Activated CD8-positive, alpha-beta memory T cell treated with anti-CD3 and anti-CD28 coated beads, Interleukin-2, amount 10 ng/mL, durations not matched to agents 7 days and 5 days (primary cell): ENCODE measurements at regions not wholly inside any gene's neighbourhood (a gene's known extent, or its start where the extent isn't known, plus 50 kb on each side); places are given as distances from the start of the nearest gene placed in this dataset.
"Not testable (repeated sequence)": the region's sequence is repeated elsewhere in the genome, so short reads cannot be mapped to it uniquely, and the experiment has no call there.

ENCODE experiments used
- ATAC-seq: fragments of 150-1000 bp; cut with Tn5 transposase; one replicate; pipeline ENCODE4 v1.10.0; 2021; ENCODE audit warnings: moderate library complexity
- CTCF ChIA-PET: fragments of 350-600 bp; sonication (Branson Sonifier 250); formaldehyde crosslinking; loops from one replicate; lab custom pipeline; 2021; ENCODE audit warnings: antibody characterized with exemption; lab: Charles Lee
- DNase-seq: peaks from one replicate; pipeline ENCODE4 v3.0.0-alpha.2; 2020
- H3K27ac Mint-ChIP-seq: one replicate; pipeline ENCODE4 v1.8.0; 2021; ENCODE audit warnings: mild to moderate bottlenecking, mixed read lengths
- H3K27me3 Mint-ChIP-seq: one replicate; pipeline ENCODE4 v1.8.0; 2021; ENCODE audit warnings: mixed read lengths
- H3K36me3 Mint-ChIP-seq: one replicate; pipeline ENCODE4 v1.8.0; 2021; ENCODE audit warnings: mild to moderate bottlenecking, mixed read lengths
- H3K4me1 Mint-ChIP-seq: one replicate; pipeline ENCODE4 v1.8.0; 2021; ENCODE audit warnings: mixed read lengths
- H3K4me3 Mint-ChIP-seq: one replicate; pipeline ENCODE4 v1.8.0; 2021; ENCODE audit warnings: mild to moderate bottlenecking, moderate library complexity, mixed read lengths
- H3K9me3 Mint-ChIP-seq: one replicate; pipeline ENCODE4 v1.8.0; 2022; ENCODE audit warnings: low read depth, mixed read lengths

DNA sequence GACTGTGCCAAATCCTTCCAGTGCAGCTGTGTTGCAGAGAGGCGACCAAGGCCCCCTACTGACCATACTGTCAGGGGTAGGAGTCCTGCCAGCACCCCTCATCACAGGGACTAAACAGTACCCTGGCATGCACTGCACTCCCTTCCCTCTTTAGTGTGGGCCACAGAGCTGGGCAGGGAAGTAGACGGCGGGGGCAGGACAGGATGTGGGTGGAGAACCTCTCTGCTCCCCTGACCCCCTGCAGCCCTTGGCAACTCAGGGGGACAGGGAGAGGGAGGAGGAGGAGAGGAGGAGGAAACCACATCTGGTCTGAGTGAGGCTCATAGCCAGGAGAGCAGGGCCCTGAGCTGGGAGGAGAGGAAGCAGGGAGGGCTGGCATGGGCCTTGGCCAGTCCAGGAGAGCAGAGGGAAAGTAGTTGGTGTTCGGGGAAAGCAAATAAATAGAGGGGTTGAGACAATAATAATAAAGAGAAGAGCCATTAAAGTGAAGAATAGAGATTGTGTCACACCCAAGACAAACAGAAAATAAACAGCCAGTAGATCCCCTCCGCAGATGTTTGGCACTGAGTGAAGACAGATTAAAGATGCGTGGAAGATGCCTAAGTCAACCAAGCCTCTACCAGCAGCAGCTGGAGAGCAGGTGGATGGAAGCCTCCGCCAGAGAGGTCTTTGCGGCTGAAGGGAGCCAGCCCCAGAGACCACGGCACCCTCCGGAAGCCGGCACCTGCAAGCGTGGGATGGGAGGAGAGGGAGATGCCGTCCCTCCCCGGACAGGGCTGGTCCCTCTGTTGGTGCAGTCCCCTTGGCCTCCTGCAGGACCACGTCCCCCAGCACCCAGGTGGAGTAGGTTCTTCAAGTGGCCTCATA lies 61.5 kb downstream of the RPUSD4 start:
- Mint-ChIP-seq H3K36me3 (peaks cover 3% of the 10 kb centered on the region), H3K4me3 (no peak overlapping the region), H3K9me3 (peaks cover 4% of the 10 kb centered on the region), H3K27ac (no peak overlapping the region), H3K27me3 (peaks cover 5% of the 10 kb centered on the region), H3K4me1 (no peaks in the 10 kb centered on the region)
- CTCF ChIA-PET, result no interaction called here
- ATAC-seq (peak; percentile 23), DNase-seq (no peak)

DNA sequence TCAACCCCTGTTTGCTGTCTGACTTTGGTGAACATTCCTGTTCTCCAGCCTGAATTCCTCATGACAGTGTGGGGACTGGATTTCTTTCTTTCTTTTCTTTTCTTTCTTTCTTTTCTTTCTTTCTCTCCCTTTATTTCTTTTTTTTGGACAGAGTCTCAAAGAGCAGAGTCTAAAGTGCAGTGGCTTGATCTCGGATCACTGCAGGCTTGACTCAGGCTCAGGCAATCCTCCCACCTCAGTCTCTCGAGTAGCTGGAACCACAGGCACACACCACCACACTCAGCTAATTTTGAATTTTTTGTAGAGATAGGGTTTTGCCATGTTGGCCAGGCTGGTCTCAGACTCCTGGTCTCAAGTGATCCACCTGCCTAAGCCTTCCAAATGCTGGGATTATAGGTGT lies 63.1 kb downstream of the RPUSD4 start:
- no peak overlapping the region for H3K27ac Mint-ChIP-seq
- H3K4me1 Mint-ChIP-seq, result no peaks in the 10 kb centered on the region
- H3K27me3 Mint-ChIP-seq, result peaks cover 5% of the 10 kb centered on the region
- DNase-seq (no peak), ATAC-seq (no peak)
- peaks cover 3% of the 10 kb centered on the region for H3K36me3 Mint-ChIP-seq
- CTCF ChIA-PET, result no interaction called here
- peaks cover 4% of the 10 kb centered on the region for H3K9me3 Mint-ChIP-seq
- H3K4me3 Mint-ChIP-seq, result no peak overlapping the region

DNA sequence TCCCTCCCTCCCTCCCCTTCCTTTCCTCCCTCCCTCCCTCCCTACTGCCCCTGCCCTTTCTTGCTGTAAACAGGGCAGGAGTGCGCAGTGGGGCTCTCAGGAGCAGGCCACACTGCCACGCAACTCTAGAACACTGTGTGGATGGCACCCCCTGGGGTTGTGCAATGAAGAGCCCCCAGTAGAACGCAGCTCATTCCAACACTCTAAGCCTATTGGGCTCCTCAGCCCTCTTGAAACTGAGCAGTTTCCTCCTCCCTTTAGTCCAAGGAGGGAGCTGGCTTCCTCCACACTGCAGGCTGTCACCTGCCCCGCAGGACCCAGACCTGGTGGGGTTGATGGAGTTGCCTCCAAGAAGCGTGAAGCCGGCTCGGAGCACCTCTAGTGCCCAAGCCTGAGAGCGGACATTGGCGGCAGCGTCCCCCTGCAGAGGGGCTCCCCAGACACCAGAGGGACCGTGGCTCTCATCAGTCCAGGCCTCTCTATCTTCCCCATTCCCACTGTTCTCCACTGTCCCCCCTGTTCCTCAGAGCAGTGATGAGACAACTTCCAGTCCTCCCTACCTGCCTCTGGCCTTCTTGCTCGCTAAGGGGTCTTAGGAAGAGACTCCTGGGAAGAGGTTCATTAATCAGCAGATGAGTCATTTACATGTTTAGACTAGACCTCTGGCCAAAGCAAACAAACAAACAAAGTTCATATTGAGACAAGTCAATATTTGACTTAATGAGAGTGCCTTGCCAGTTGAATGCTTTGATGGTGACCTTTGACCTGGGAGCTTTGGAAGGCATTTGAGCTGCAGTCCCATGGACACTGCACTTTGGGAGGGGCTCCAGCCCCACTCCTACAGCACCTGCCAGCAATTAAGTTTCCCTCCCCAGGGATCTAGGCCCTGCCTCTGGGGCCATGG lies 64.0 kb downstream of the RPUSD4 start:
- CTCF ChIA-PET, result no interaction called here
- H3K9me3 Mint-ChIP-seq, result peaks cover 4% of the 10 kb centered on the region
- no peak overlapping the region for H3K4me3 Mint-ChIP-seq
- H3K27me3 Mint-ChIP-seq, result peaks cover 5% of the 10 kb centered on the region
- DNase-seq (no peak), ATAC-seq (no peak)
- H3K36me3 Mint-ChIP-seq, result peaks cover 3% of the 10 kb centered on the region
- no peak overlapping the region for H3K27ac Mint-ChIP-seq
- no peaks in the 10 kb centered on the region for H3K4me1 Mint-ChIP-seq

DNA sequence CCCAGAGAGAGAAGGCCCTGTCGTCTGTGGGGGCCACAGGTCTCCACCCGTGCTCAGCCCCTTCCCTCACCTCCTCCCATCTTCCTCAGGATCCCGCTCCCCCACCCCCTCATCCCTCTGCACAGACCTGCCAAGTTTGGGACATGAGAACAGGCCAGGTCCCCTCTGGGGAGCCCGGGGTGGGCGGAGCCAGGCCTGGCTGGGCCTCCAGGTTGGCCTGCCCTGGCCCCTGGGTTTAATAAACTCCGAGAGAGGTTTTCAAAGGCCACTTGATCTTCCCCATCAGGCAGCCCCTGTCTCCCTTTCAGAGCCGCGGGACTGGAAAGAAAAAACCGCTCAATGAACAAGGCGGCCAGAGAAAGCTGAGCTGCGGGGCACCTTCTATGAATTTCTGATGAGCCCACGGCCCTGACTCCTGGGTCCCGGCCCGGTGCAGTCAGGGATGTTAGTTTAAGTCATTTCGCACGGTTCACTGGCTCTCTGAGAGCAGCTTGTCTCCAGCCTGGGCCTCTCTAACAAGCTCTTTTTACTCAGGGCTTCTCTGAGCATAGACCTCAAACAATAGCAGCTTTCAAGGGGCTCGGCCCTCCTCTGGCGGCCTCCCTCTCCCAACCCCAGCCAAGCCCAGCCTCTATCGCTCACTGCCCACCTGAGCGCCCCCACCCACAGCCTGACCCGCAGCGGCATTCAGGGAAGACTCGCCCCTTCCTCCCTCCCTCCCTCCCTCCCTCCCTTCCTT lies 64.8 kb downstream of the RPUSD4 start:
- CTCF ChIA-PET, result no interaction called here
- Mint-ChIP-seq H3K36me3 (no peaks in the 10 kb centered on the region), H3K27ac (no peak overlapping the region), H3K27me3 (no peaks in the 10 kb centered on the region), H3K4me1 (no peaks in the 10 kb centered on the region), H3K9me3 (no peaks in the 10 kb centered on the region), H3K4me3 (no peak overlapping the region)
- ATAC-seq (no peak), DNase-seq (no peak)

DNA sequence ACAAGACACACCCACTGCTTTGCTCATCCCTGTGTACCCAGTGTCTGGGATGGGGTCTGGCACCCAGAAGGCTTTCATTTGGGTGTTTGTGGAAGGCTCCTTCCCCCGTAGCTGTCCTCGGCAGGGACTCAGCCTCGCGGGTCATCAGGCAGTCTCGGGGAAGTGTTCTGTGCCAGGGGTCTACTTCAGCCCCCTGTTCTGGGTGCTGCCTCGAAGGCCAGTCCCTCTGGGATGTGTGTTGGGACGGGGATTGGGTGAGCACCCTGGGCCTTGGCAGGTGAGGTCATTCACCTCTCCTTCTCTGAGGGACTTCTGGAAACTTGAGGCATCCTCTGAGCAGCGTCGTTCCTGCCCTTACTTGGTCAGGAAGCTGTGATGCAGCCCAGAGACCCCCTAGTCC lies 65.5 kb downstream of the RPUSD4 start:
- peaks cover 5% of the 10 kb centered on the region for H3K27me3 Mint-ChIP-seq
- no peaks in the 10 kb centered on the region for H3K9me3 Mint-ChIP-seq
- CTCF ChIA-PET, result no interaction called here
- no peak overlapping the region for H3K4me3 Mint-ChIP-seq
- H3K4me1 Mint-ChIP-seq, result no peaks in the 10 kb centered on the region
- no peak overlapping the region for H3K27ac Mint-ChIP-seq
- ATAC-seq (no peak), DNase-seq (no peak)
- H3K36me3 Mint-ChIP-seq, result no peaks in the 10 kb centered on the region

DNA sequence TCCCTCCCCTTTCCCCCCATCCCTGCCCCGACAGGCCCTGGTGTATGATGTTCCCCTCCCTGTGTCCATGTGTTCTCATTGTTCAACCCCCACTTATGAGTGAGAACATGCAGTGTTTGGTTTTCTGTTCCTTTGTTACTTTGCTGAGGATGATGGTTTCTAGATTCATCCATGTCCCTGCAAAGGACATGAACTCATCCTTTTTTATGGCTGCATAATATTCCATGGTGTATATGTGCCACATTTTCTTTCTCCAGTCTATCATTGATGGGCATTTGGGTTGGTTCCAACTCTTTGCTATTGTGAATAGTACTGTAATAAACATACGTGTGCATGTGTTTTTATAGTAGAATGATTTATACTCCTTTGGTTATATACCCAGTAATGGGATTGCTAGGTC lies 68.0 kb downstream of the RPUSD4 start:
- H3K36me3 Mint-ChIP-seq, ATAC-seq, H3K4me3 Mint-ChIP-seq, H3K9me3 Mint-ChIP-seq, DNase-seq, CTCF ChIA-PET, H3K4me1 Mint-ChIP-seq, H3K27ac Mint-ChIP-seq: not testable (repeated sequence)
- H3K27me3 Mint-ChIP-seq, result peaks cover 18% of the 10 kb centered on the region

DNA sequence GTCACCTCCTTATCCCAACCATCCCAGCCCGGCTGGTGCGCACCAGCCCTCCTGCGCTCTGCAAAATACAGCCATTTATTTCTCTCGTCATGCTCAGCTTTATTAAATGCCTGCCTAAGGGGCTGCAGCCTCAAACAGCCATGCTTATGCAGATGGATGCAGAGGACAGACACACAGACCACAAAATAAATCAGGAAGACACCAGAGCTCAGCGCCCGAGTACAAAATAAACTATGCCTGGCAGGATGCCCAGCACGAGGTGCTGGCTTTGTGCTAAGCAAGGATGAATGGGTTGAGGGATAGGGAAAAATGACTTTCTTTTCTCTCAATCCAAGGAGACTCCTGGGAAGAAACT lies 70.5 kb downstream of the RPUSD4 start:
- no peaks in the 10 kb centered on the region for H3K36me3 Mint-ChIP-seq
- CTCF ChIA-PET, result interaction anchor here (1.0 kb wide), 1 partner anchor 53 kb away, joined by 3 read pairs; no protein-coding TSS in a partner anchor

DNA sequence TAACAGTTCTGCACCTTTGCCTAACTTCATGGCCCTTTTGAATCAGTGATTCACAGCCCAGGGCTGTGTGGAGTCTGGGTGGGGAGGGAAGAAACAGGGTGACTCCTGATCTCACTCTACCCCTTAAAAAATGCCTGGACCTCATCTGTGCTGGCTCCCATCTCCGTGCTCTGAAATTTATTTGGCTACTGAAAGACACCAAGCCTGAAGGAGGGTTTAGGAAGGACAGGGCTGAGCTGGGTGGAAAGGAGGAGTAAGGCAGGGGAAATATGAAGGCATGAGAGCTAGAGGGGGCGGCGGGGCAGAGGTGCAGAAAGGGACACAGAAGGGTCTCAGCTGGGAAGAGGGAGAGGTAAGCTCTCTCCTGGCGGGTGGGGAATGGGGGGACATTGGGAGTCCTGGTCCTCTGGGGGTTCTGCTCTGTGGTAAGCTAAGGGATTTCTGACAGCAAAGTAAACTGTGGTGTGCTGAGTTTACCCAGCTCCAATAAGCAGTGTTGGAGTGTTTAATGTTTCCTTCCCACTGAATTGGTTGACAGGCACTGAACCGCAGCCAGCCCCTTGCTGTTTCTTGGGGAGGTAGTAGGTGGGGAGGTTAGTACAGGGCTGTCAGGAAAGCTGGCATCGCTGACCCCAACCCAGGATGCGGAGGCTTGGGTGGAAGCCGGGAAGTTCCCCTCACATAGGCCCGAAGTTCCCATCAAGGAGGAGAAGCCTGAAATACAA lies 71.1 kb downstream of the RPUSD4 start:
- Mint-ChIP-seq H3K36me3 (no peaks in the 10 kb centered on the region), H3K27me3 (peaks cover 23% of the 10 kb centered on the region), H3K9me3 (no peaks in the 10 kb centered on the region), H3K4me3 (no peak overlapping the region), H3K27ac (no peak overlapping the region), H3K4me1 (no peaks in the 10 kb centered on the region)
- DNase-seq, result no peak
- no peak for ATAC-seq
- CTCF ChIA-PET, result interaction anchor here (1.0 kb wide), 1 partner anchor 53 kb away, joined by 3 read pairs; no protein-coding TSS in a partner anchor

More for the DNA sequence above, 70.5 kb downstream of the RPUSD4 start:
- no peaks in the 10 kb centered on the region for H3K9me3 Mint-ChIP-seq
- H3K4me1 Mint-ChIP-seq, result no peaks in the 10 kb centered on the region
- DNase-seq, result no peak
- H3K27me3 Mint-ChIP-seq, result peaks cover 23% of the 10 kb centered on the region
- no peak overlapping the region for H3K27ac Mint-ChIP-seq
- no peak overlapping the region for H3K4me3 Mint-ChIP-seq
- no peak for ATAC-seq

DNA sequence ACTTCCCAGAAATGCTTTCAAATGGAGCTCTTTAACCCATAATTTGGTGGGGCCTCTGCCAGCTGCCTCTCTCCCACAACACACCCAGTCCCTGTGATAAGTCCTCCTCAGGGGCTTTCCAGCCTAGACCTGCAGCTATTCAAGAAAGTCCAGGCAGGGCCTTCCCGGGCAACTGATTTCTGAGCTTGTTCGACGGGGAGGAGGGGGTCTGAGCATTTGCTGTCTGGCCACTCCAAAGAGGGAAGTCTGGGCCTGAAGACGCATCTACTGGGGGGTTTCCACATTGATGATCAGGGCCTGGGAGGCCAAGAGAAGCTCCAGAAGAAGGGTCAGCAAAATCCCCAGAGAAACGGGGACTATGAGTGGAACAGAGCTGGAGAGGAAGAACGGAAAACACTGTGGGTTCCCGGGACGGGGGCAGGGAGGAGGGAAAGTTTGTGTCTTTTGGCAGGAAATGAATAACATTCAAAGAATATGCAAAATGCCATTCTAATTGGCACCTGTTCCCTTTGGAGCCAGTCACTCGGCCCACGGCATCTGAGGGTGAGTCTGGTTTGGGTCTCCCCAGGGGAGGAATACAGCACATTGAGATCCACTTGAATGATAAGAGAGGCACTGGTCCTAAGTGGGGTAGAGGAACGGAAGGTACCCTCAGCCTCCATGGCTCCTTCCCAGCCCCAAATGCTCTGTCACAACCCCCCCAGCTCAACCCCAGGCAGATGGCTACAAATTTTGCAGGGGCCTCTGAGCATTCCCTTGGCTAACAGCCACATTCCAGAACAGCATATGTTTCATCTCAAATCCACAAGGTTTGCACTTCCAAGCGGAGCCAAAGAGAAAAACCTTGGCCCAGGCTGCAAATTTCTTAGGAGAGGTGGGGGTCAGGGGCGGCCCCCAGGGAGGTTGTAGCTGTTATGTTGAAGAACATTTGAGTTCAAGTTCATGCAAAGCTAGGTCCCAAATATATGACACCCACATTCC lies 72.0 kb downstream of the RPUSD4 start:
- Mint-ChIP-seq H3K36me3 (no peaks in the 10 kb centered on the region), H3K27me3 (peaks cover 30% of the 10 kb centered on the region), H3K27ac (no peak overlapping the region), H3K4me3 (no peak overlapping the region), H3K4me1 (no peaks in the 10 kb centered on the region), H3K9me3 (no peaks in the 10 kb centered on the region)
- CTCF ChIA-PET, result no interaction called here
- DNase-seq (no peak), ATAC-seq (no peak)

DNA sequence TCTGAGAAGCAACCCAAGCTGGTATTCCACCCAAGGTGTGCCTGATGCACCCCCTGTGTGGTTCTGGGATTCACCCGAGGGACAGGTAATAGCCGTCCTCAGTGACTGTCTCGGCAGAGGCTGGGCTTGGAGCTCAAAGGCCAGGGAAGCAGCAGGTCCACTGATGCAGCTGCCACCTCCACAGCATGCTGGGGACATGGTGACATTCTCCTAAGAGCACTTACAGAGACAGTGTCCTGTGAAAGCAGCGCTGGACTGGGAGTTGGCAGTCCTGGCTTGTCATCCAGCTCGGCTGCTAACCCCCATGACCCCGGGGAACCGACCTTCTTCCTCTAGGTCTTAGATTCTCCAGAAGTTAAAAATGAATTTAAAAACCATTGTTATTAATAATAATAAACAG lies 72.8 kb downstream of the RPUSD4 start:
- CTCF ChIA-PET, result no interaction called here

DNA sequence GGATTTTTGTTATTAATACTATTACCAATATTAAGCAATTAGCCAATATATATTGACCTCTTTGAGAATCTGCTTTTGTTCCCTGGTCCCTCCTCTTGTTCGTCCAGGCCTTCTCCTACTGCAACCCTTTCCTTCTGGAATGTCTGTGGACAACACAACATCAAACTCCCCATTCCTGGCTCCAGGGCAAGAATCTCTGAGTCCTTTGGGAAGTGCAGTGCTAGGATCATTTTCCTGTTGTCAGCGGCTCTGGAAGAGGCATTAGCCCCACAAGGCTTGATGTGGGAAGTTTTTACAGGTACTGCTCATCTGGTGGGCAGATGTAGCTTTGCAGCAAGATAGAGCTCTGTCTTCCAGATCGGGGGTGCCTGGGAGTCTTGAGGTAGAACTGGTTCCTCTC lies 74.3 kb downstream of the RPUSD4 start:
- Mint-ChIP-seq H3K9me3 (no peaks in the 10 kb centered on the region), H3K36me3 (no peaks in the 10 kb centered on the region), H3K4me1 (no peaks in the 10 kb centered on the region), H3K4me3 (no peak overlapping the region), H3K27ac (no peak overlapping the region), H3K27me3 (peaks cover 42% of the 10 kb centered on the region)
- CTCF ChIA-PET, result no interaction called here
- ATAC-seq, result no peak
- DNase-seq, result no peak

More for the DNA sequence above, 72.8 kb downstream of the RPUSD4 start:
- H3K36me3 Mint-ChIP-seq, result no peaks in the 10 kb centered on the region
- H3K4me3 Mint-ChIP-seq, result no peak overlapping the region
- DNase-seq (no peak), ATAC-seq (no peak)
- no peaks in the 10 kb centered on the region for H3K4me1 Mint-ChIP-seq
- no peak overlapping the region for H3K27ac Mint-ChIP-seq
- H3K9me3 Mint-ChIP-seq, result no peaks in the 10 kb centered on the region
- H3K27me3 Mint-ChIP-seq, result peaks cover 33% of the 10 kb centered on the region

DNA sequence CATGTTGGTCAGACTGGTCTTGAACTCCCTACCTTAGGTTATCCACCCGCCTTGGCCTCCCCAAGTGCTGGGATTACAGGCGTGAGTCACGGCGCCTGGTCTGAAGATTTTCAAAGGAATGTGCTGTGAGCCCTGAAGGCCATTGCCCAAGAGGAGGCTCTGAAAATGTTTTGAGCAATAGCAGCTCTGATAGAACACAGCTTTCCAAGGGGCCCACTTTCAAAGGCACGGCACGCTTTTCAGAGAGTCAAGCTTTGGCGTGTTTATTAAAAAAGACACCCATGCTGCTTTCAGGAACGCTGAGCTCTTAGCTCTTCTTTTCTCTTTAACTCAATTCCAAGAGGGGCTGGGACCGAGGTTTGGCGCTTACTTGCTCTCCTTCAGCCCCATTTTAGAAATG lies 73.8 kb upstream of the CDON start:
- Mint-ChIP-seq H3K36me3 (no peaks in the 10 kb centered on the region), H3K4me3 (no peak overlapping the region), H3K27me3 (peaks cover 42% of the 10 kb centered on the region), H3K9me3 (no peaks in the 10 kb centered on the region), H3K4me1 (no peaks in the 10 kb centered on the region), H3K27ac (no peak overlapping the region)
- DNase-seq, result no peak
- no peak for ATAC-seq
- CTCF ChIA-PET, result no interaction called here
